Lower leg skin (tissue), 3 donors: ENCODE measurements at regions not wholly inside any gene's neighbourhood (a gene's known extent, or its start where the extent isn't known, plus 50 kb on each side); places are given as distances from the start of the nearest gene placed in this dataset.

Experiments
- CTCF ChIP-seq, 3 donors: fragments of 450-650 bp; IDR thresholded peaks; one replicate each; pipeline ENCODE4 v1.5.1; 2016; ENCODE audit warnings: antibody characterized with exemption in 3 of 3, mild to moderate bottlenecking in 3 of 3, moderate library complexity in 2 of 3
- POLR2A ChIP-seq, 2 donors: fragments of 450-650 bp; IDR thresholded peaks; one replicate each; pipeline ENCODE4 v1.6.1; 2016 to 2017; ENCODE audit warnings: antibody characterized with exemption in 2 of 2, mild to moderate bottlenecking in 1 of 2, moderate library complexity in 1 of 2

GRCh38 chr7:84640637-84641036, 446.0 kb upstream of the SEMA3A start:
- TF ChIP-seq CTCF (IDR thresholded peaks at IDR 0.05) (no peak), POLR2A (IDR thresholded peaks at IDR 0.05) (no peak)
